Thyroid gland (tissue), 4 donors: ENCODE measurements at regions not wholly inside any gene's neighbourhood (a gene's known extent, or its start where the extent isn't known, plus 50 kb on each side); places are given as distances from the start of the nearest gene placed in this dataset.
"Not testable (repeated sequence)": the region's sequence is repeated elsewhere in the genome, so short reads cannot be mapped to it uniquely, and the experiment has no call there.

ENCODE experiments used
- CTCF ChIP-seq, 6 experiments: fragments of 200-600 bp in 3 of 6; fragments of 450-650 bp in 3 of 6; sonication (generic) in 3 of 6; IDR thresholded peaks; one replicate each; pipeline ENCODE4 v1.5.1; 2016 to 2019; ENCODE audit warnings: antibody characterized with exemption in 6 of 6, mild to moderate bottlenecking in 2 of 6, inconsistent platforms in 1 of 6, moderate library complexity in 1 of 6
- POLR2A ChIP-seq, 2 donors: fragments of 450-650 bp; IDR thresholded peaks; one replicate each; pipeline ENCODE4 v1.6.1; 2017; ENCODE audit warnings: antibody characterized with exemption in 2 of 2, mild to moderate bottlenecking in 2 of 2, moderate library complexity in 1 of 2

GRCh38 chr2:188034102-188034501, 257.6 kb upstream of the GULP1 start:
- TF ChIP-seq POLR2A, CTCF (IDR thresholded peaks at IDR 0.05): not testable (repeated sequence)
